ENCODE measurements at regions not wholly inside any gene's neighbourhood (a gene's known extent, or its start where the extent isn't known, plus 50 kb on each side); places are given as distances from the start of the nearest gene placed in this dataset.

GRCh38 chr10:95125582-95125981 is 56.3 kb upstream of the CYP2C8 start:
- H2AFZ ChIP-seq (ENCODE audit: low read length), result no peak overlapping the region
- H3F3A ChIP-seq (ENCODE audit: insufficient read depth, low read length), result no peaks in the 10 kb centered on the region
- H3K4me3 ChIP-seq (ENCODE audit: low read length), result no peak overlapping the region
- no peak for TF ChIP-seq EZH2 (optimal IDR thresholded peaks at IDR 0.05; ENCODE audit: low read depth, low read length)
- no peak for TF ChIP-seq CTCF (IDR thresholded peaks at IDR 0.05; ENCODE audit: low read length)
- no peak for TF ChIP-seq EZH2phosphoT487 (IDR thresholded peaks at IDR 0.05; ENCODE audit: low read length)
- H3K4me1 ChIP-seq (ENCODE audit: low read length), result no peaks in the 10 kb centered on the region
- H4K20me1 ChIP-seq (ENCODE audit: insufficient read depth, low read length), result no peaks in the 10 kb centered on the region
- H3K9me2 ChIP-seq (replicated peaks; ENCODE audit: insufficient read depth, low read length), result no peaks in the 10 kb centered on the region
- H3K79me2 ChIP-seq (ENCODE audit: low read length), result no peaks in the 10 kb centered on the region
- H3K9me3 ChIP-seq (replicated peaks; ENCODE audit: insufficient read depth, low read length), result no peaks in the 10 kb centered on the region
- no peak overlapping the region for H3K4me2 ChIP-seq (ENCODE audit: low read depth, low read length)
- no peak overlapping the region for H3K9ac ChIP-seq (ENCODE audit: low read length)
- DNase-seq, result no peak
- H3K27ac ChIP-seq (ENCODE audit: low read length), result no peak overlapping the region
- H3K36me3 ChIP-seq (replicated peaks; ENCODE audit: insufficient read depth, low read length), result no peaks in the 10 kb centered on the region
- H3K27me3 ChIP-seq (replicated peaks; ENCODE audit: insufficient read depth, low read length), result no peaks in the 10 kb centered on the region

- Histone ChIP-seq H3K4me2 (ENCODE audit: low read depth, low read length) (no peak overlapping the region), H3K9me3 (replicated peaks; ENCODE audit: insufficient read depth, low read length) (no peaks in the 10 kb centered on the region), H3F3A (ENCODE audit: insufficient read depth, low read length) (no peaks in the 10 kb centered on the region), H3K9me2 (replicated peaks; ENCODE audit: insufficient read depth, low read length) (no peaks in the 10 kb centered on the region), H3K36me3 (replicated peaks; ENCODE audit: insufficient read depth, low read length) (no peaks in the 10 kb centered on the region), H2AFZ (ENCODE audit: low read length) (no peak overlapping the region), H3K27ac (ENCODE audit: low read length) (no peak overlapping the region), H3K9ac (ENCODE audit: low read length) (no peak overlapping the region), H3K4me3 (ENCODE audit: low read length) (no peak overlapping the region), H4K20me1 (ENCODE audit: insufficient read depth, low read length) (no peaks in the 10 kb centered on the region), H3K4me1 (ENCODE audit: low read length) (no peaks in the 10 kb centered on the region), H3K79me2 (ENCODE audit: low read length) (no peaks in the 10 kb centered on the region), H3K27me3 (replicated peaks; ENCODE audit: insufficient read depth, low read length) (no peaks in the 10 kb centered on the region)
- no peak for DNase-seq
- TF ChIP-seq CTCF (IDR thresholded peaks at IDR 0.05; ENCODE audit: low read length) (no peak), EZH2phosphoT487 (IDR thresholded peaks at IDR 0.05; ENCODE audit: low read length) (no peak), EZH2 (optimal IDR thresholded peaks at IDR 0.05; ENCODE audit: low read depth, low read length) (no peak)
These were observed 53.4 kb upstream of the CYP2C8 start for GRCh38 chr10:95122736-95123135.

GRCh38 chr10:95121904-95122303 is 52.6 kb upstream of the CYP2C8 start:
- no peak for TF ChIP-seq CTCF (IDR thresholded peaks at IDR 0.05; ENCODE audit: low read length)
- TF ChIP-seq EZH2phosphoT487 (IDR thresholded peaks at IDR 0.05; ENCODE audit: low read length), result no peak
- no peak for TF ChIP-seq EZH2 (optimal IDR thresholded peaks at IDR 0.05; ENCODE audit: low read depth, low read length)
- Histone ChIP-seq H3K9ac (ENCODE audit: low read length) (no peak overlapping the region), H2AFZ (ENCODE audit: low read length) (no peak overlapping the region), H4K20me1 (ENCODE audit: insufficient read depth, low read length) (no peaks in the 10 kb centered on the region), H3F3A (ENCODE audit: insufficient read depth, low read length) (no peaks in the 10 kb centered on the region), H3K4me3 (ENCODE audit: low read length) (no peak overlapping the region), H3K4me2 (ENCODE audit: low read depth, low read length) (no peak overlapping the region), H3K9me3 (replicated peaks; ENCODE audit: insufficient read depth, low read length) (no peaks in the 10 kb centered on the region), H3K79me2 (ENCODE audit: low read length) (no peaks in the 10 kb centered on the region), H3K9me2 (replicated peaks; ENCODE audit: insufficient read depth, low read length) (no peaks in the 10 kb centered on the region), H3K4me1 (ENCODE audit: low read length) (no peaks in the 10 kb centered on the region), H3K27ac (ENCODE audit: low read length) (no peak overlapping the region), H3K36me3 (replicated peaks; ENCODE audit: insufficient read depth, low read length) (no peaks in the 10 kb centered on the region), H3K27me3 (replicated peaks; ENCODE audit: insufficient read depth, low read length) (no peaks in the 10 kb centered on the region)
- DNase-seq, result no peak
